NCI-H2196 (cell line): ENCODE measurements at regions not wholly inside any gene's neighbourhood (a gene's known extent, or its start where the extent isn't known, plus 50 kb on each side); places are given as distances from the start of the nearest gene placed in this dataset.

Source experiments
- DNase-seq: peaks from one replicate; lab custom pipeline; 2025; ENCODE audit not compliant: unreplicated experiment; lab: John Stamatoyannopoulos, UW

- no peak for DNase-seq
Measured at GRCh38 chrX:5829469-5829868, 399.2 kb downstream of the NLGN4X start.

DNA sequence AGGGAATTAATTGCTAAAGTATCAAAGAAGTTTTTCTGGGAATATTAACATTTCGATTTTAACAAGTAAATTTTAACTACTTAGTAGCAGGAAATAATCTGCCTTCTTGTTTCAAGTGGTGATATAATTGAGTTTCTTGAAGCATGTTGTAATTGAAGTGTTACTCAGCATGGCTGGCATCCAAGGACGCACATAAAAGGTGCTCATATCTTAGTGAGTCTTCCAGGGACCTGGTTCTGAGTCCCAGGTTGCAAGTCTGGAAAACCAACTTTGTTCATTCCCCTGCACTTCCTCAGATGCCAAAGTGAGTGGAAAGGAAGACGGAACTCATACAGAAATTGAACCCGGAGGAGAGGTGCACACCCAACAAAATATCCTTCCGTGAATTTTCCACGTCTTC, 399.6 kb downstream of the NLGN4X start:
- DNase-seq: no peak

DNA sequence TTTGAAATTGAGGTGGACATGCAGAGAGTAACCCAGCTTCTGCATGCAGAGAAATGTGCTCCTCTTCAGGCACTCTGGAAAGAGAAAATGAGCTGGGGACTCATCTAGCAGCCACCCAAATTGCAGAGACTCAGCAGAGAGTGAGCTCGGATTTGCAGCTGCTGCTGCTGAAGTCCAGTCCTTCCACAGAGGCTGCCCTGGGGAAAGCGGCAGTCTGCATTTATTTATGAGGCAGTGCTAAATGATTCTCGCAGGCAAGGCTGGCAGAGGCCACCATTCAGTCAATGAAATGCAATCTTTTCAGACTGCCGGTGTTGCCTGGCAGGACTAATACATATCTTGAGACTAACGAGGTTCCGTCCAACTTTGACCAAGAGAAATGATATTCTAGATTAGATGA, 404.8 kb downstream of the NLGN4X start:
- no peak for DNase-seq

DNA sequence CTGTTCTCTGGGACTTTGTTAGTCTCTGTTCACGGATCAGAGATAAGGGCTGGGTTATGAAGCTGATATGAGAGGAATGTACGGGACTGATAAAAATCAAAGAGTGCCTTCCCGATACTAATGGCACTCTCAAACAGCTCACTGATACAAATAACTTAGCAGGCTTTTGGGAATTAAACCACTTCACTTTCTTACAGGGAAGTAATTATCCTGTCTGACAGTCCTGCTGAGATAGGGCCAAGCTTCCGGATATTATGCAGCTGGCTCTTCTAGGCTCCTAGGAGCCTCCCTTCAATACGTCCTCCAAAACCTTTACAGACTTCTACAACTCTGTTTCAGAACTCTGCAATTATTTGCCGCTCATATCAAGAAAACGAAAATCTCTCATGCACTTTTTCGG, 418.0 kb downstream of the NLGN4X start:
- DNase-seq: no peak

- no peak for DNase-seq
Measured at GRCh38 chrX:5807181-5807580, 421.5 kb downstream of the NLGN4X start.

DNA sequence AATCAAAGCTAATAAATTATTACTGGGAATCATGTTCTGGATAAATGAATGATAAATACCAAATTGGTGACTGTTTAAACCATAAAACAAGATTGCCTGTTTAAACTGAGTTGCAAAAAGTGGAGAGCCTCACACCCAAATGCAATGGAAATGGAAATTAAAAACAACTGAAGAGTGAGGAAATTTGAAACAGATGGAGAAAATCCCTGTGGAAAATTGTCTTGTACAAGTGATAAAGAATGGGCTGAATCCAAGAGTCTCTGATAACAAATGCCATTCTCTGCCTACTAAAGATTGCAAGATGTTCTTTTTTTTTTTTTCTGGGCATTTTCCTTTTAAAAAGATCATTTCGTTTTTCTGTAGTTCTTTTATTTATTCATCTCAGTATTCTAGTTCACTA, 426.3 kb downstream of the NLGN4X start:
- DNase-seq: no peak

DNA sequence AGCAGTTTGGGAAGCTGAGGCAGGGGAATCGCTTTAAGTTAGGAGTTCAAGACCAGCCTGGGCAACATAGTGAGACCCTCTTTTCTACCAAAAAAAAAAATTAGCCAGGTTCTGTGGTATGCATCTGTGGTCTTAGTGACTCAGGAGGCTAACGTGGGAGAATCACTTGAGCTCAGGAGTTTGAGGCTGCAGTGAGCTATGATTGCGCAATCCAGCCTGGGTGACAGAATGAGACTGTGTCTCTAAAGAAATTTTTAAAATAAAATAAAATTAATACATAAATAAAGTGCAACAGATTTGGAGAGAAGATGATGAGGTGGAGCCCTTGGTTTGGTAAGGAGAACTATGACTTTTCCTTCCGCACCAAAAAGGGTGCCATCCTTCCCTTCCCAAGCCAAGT, 436.9 kb downstream of the NLGN4X start:
- DNase-seq: no peak

- DNase-seq: no peak
Measured at GRCh38 chrX:5788910-5789309, 439.8 kb downstream of the NLGN4X start.

DNA sequence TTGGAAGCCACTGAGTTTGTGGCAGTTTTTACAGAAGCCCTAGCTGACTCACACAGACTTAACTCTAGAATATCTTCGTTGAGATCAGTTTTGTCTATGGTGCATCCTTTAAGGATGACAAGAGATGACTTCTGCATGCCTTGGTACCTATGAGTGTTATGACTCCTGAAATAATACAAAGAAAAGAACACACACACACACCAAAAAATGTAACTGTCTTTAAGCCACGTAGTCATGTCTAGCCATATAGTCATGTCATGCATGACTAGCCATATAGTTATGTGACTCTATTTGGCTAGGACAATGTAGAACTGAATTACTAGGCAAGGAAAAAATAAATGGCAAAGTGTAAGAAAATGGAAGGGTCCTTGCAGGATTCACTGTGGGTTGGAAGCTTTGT, 447.8 kb downstream of the NLGN4X start:
- DNase-seq: no peak

DNA sequence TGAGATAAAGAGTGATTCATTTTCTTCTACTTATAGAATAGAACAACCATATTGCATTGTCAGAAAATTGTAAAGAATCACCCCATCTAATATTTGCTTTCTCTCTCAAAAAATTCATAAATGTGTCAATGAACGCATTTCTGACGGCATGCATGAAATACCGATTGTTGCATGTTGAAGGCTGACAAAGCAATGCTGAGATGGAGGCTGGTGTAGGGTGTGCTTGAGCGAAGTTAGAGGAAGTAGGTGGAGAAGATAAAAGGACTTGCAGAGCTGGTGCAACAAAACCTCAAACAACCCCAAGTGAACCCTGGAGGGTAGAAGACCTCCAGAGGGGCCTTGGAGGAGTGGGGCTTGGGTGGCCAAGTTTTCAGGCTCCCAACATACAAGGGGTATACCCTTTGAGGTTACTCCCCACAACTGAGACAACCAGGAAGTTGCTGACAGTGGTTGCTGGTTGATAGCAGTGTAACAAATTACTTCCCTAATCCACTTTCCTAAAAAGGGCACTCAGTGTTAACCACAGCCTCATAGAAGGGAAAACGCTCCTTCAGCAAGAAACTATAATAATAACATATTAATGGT, 452.7 kb downstream of the NLGN4X start:
- no peak for DNase-seq

- no peak for DNase-seq
Measured at GRCh38 chrX:5774446-5774845, 454.2 kb downstream of the NLGN4X start.

GRCh38 chrX:5771441-5771840, 457.2 kb downstream of the NLGN4X start:
- no peak for DNase-seq

- no peak for DNase-seq
Measured at GRCh38 chrX:5756616-5757015, 472.1 kb downstream of the NLGN4X start.

DNA sequence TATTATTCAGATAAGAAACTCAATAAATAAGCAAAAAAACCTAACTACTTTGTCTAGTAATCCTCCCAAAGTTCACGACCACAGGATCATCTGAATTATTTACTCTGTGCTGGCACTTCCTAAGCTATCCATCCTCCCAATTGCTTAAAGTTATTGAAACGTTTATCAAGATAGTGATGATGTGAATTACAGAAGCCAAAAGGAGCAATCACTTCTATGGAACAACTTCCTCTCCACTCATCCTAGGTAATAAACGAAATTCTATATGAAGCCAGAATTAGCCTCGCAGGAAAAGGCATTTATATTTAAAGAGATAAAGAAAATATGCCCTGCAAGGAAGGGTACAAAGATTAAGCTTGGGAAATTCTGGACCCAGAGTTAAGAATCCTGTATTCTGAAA, 475.4 kb downstream of the NLGN4X start:
- DNase-seq: no peak

GRCh38 chrX:5752831-5753230, 475.8 kb downstream of the NLGN4X start:
- no peak for DNase-seq

DNA sequence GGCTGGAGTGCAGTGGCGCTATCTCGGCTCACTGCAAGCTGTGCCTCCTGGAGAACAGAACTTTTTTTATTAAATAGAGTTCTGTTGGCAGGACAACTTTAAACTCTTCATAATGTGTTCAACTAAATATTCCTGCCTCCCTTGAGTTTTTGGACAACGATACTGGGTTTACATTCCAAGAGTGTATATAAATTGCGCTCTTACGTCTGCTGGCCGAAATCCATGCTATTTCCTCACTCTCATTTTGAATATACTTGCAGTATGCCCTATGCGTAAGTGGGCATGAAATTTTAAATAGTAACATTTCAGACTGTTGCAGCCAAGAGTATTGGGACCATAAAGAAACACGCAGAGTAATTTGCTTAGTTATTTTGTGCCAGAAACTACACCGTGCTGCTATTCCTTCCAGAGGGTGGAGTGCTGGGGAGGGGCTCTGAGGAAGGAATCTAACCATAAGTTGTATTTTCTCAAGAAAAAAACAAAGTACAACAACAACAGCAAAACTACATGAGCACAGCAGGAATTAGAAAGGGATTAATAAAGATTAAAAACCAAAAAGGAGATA, 480.0 kb downstream of the NLGN4X start:
- DNase-seq: no peak

GRCh38 chrX:5746231-5746630, 482.4 kb downstream of the NLGN4X start:
- no peak for DNase-seq

GRCh38 chrX:5733501-5733900, 495.2 kb downstream of the NLGN4X start:
- no peak for DNase-seq

DNA sequence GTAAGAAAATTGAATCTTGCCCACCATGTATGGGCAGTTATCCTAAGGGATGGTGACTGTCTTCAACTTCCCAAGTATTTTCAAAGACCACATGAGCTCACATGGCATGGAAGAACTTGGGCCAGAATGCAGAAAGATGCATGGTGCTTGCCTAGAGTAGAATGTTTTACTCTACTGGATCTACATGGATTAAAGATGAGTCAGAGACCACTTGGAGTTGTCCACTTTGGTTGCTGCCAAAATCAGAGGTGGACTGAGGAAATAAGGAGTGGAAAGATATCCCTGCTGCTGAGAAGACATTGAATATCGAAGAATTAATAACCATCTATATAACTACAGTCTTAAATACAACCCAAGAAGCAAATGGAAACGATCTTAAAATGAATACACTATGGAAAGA, 498.1 kb downstream of the NLGN4X start:
- DNase-seq: no peak

DNA sequence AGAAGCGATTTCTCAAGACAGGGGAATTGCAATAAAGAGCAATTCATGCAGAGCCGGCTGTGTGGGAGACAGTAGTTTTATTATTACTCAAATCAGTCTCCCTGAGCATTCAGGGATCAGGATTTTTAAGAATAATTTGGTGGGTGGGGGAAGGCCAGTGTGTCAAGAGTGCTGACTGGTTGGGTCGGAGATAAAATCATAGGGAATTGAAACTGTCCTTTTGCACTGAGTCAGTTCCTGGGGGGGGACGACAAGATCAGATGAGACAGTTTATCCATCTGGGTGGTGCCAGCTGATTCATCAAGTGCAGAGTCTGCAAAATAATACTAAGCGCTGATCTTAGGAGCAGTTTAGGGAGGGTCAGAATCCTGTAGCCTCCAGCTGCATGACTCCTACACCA, 502.4 kb downstream of the NLGN4X start:
- DNase-seq: no peak

DNA sequence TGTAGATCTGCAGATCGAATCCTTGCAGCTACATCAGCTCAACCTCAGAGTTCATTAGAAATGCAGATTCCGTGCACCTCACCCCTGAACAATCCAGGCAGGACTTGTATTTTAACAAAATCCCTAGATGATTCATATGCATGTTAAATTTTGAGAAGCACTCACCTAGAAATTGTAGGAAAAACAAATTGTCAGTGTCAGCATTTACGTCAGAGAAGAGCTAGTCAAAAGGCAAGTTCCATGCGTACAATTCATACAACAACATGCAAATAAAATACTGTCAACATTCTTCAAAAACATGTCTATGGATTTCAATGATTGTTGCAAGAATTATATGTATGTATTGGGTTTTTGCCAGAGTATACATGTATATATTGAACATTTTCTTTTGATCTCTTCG, 504.5 kb downstream of the NLGN4X start:
- no peak for DNase-seq

DNA sequence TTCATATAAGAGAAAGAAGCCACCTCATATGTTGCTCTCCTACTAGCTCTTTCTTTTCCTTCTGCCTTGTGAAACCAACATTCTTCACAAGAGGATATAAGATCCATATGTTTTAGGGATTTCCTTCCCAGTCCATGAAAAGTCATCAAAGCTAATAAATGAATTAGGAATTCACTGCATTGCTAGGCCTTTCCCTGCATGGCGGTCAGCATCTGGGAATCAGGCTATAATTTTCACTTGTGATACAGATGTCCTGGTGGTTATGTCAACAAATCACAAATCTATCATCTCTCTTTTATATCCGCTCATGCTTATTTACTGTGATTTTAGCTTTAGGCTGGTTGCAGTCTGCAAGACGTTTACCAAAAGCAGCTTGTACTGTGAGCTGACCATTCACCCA, 510.0 kb downstream of the NLGN4X start:
- DNase-seq: no peak

GRCh38 chrX:5716666-5717065, 512.0 kb downstream of the NLGN4X start:
- no peak for DNase-seq
